Esophagus muscularis mucosa (tissue), 4 donors: ENCODE measurements at regions not wholly inside any gene's neighbourhood (a gene's known extent, or its start where the extent isn't known, plus 50 kb on each side); places are given as distances from the start of the nearest gene placed in this dataset.

Experiments
- EP300 ChIP-seq: sonication (generic); formaldehyde crosslinking; IDR thresholded peaks from one replicate; pipeline ENCODE4 v1.6.1; 2017; ENCODE audit warnings: antibody characterized with exemption
- POLR2A ChIP-seq: fragments of 450-650 bp; IDR thresholded peaks from one replicate; pipeline ENCODE4 v1.6.1; 2017; ENCODE audit warnings: antibody characterized with exemption, moderate library complexity, mild to moderate bottlenecking, low read depth
- POLR2AphosphoS5 ChIP-seq, 2 donors: sonication (generic); formaldehyde crosslinking; IDR thresholded peaks; one replicate each; pipeline ENCODE4 v1.6.1; 2017; ENCODE audit warnings: antibody characterized with exemption in 2 of 2
- TF ChIP-seq, protein P1 (sequence below), 3 experiments: fragments of 200-600 bp in 2 of 3; fragments of 450-650 bp in 1 of 3; sonication (generic) in 2 of 3; IDR thresholded peaks; one replicate each; pipeline ENCODE4 v1.5.1; 2017 to 2019; ENCODE audit warnings: antibody characterized with exemption in 3 of 3, mild to moderate bottlenecking in 2 of 3, moderate library complexity in 1 of 3

DNA sequence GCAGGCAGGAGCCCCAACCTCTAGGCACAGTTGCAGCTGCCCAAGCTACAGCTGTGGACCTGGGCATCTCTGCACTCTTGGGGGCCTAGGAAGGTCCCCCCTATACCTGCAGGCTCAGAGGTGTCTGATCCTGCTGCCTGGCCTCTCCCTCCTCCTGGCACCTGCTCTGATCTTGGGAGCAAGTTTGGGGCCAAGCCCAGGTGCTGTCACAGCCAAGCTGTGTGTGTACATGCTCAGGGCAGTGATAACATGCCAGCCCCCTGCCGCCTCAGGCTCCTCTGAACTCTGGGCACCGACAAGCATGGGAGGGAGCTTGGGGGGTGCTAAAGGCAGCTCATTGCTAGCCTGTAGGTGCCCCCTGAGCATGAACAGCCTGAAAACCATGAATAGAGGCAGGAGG is 829.6 kb upstream of the VRK2 start:
- TF ChIP-seq POLR2A (no peak), EP300 (no peak), POLR2AphosphoS5 (IDR thresholded peaks at IDR 0.05) (no peak)
- TF ChIP-seq, protein P1, sequence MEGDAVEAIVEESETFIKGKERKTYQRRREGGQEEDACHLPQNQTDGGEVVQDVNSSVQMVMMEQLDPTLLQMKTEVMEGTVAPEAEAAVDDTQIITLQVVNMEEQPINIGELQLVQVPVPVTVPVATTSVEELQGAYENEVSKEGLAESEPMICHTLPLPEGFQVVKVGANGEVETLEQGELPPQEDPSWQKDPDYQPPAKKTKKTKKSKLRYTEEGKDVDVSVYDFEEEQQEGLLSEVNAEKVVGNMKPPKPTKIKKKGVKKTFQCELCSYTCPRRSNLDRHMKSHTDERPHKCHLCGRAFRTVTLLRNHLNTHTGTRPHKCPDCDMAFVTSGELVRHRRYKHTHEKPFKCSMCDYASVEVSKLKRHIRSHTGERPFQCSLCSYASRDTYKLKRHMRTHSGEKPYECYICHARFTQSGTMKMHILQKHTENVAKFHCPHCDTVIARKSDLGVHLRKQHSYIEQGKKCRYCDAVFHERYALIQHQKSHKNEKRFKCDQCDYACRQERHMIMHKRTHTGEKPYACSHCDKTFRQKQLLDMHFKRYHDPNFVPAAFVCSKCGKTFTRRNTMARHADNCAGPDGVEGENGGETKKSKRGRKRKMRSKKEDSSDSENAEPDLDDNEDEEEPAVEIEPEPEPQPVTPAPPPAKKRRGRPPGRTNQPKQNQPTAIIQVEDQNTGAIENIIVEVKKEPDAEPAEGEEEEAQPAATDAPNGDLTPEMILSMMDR (IDR thresholded peaks at IDR 0.05), result no peak
